DOHH2 (cell line): ENCODE measurements at regions not wholly inside any gene's neighbourhood (a gene's known extent, or its start where the extent isn't known, plus 50 kb on each side); places are given as distances from the start of the nearest gene placed in this dataset.
"Not testable (repeated sequence)": the region's sequence is repeated elsewhere in the genome, so short reads cannot be mapped to it uniquely, and the experiment has no call there.

ENCODE experiments used
- CTCF ChIP-seq: fragments of 200-600 bp; sonication (generic); IDR thresholded peaks from one replicate; pipeline ENCODE4 v1.5.1; 2014; ENCODE audit warnings: antibody characterized with exemption, mild to moderate bottlenecking, low read depth, low read length; ENCODE audit not compliant: poor library complexity, severe bottlenecking
- EZH2phosphoT487 ChIP-seq: fragments of 200-600 bp; sonication (generic); IDR thresholded peaks from 2 replicates; pipeline ENCODE4 v1.6.1; 2017; ENCODE audit warnings: borderline replicate concordance, mild to moderate bottlenecking, antibody characterized with exemption, low read length, moderate library complexity, mixed read lengths

DNA sequence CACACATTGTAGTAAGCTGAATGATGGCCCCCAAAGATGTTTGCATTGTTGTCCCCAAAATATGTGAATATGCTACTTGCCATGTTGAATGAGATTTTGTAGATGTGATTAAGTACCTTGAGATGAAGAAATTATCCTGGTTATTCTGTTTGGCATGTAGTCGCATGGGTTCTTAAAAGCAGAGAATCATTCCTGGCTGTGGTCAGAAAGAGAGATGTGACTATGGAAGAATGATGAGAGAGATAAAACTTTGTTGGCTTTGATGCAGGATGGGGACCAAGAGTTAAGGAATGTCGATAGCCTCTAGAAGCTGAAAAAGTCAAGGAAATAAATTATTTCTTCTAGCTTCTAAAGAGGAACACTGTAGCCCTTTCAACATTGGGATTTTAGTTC is 200.2 kb upstream of the ZNF322 start:
- not testable (repeated sequence) for TF ChIP-seq CTCF, EZH2phosphoT487
